Mesenchymal stem cell (in vitro differentiated cells and primary cell): ENCODE measurements at regions not wholly inside any gene's neighbourhood (a gene's known extent, or its start where the extent isn't known, plus 50 kb on each side); places are given as distances from the start of the nearest gene placed in this dataset.
A peak's percentile ranks its signal among the peaks of the same experiment; 100 is the strongest.

Experiments
- DNase-seq: peaks from one replicate; pipeline ENCODE4 v3.0.0-alpha.2; 2013
- H2AFZ ChIP-seq: one replicate; pipeline ENCODE4 v1.6.1; 2013; ENCODE audit warnings: low read depth, mild to moderate bottlenecking, control low read depth, inconsistent platforms, low read length, moderate library complexity
- H2AK5ac ChIP-seq: 2 replicates; pipeline ENCODE4 v1.6.1; 2013; ENCODE audit warnings: low read length, moderate library complexity, mild to moderate bottlenecking, inconsistent platforms; ENCODE audit not compliant: severe bottlenecking
- H2BK120ac ChIP-seq: one replicate; pipeline ENCODE4 v1.6.1; 2013; ENCODE audit warnings: low read depth, mild to moderate bottlenecking, inconsistent platforms, low read length, moderate library complexity
- H2BK12ac ChIP-seq, 2 experiments: one replicate each; pipeline ENCODE4 v1.6.1; 2013; ENCODE audit warnings: inconsistent platforms in 2 of 2, low read length in 2 of 2, mild to moderate bottlenecking in 2 of 2, moderate library complexity in 2 of 2, control low read depth in 1 of 2
- H2BK15ac ChIP-seq: one replicate; pipeline ENCODE4 v1.6.1; 2013; ENCODE audit warnings: mild to moderate bottlenecking, low read depth, inconsistent platforms; ENCODE audit not compliant: poor library complexity, severe bottlenecking
- H2BK5ac ChIP-seq: 2 replicates; pipeline ENCODE4 v1.6.1; 2013; ENCODE audit warnings: low read depth, mild to moderate bottlenecking, low read length, control low read depth, inconsistent platforms; ENCODE audit not compliant: poor library complexity, severe bottlenecking
- H3K14ac ChIP-seq, 2 experiments: one replicate each; pipeline ENCODE4 v1.6.1; 2013; ENCODE audit warnings: inconsistent platforms in 2 of 2, low read length in 2 of 2, control low read depth in 1 of 2, mild to moderate bottlenecking in 1 of 2, moderate library complexity in 1 of 2
- H3K18ac ChIP-seq, 2 experiments: one replicate each; pipeline ENCODE4 v1.6.1; 2013; ENCODE audit warnings: inconsistent platforms in 2 of 2, low read length in 2 of 2, control low read depth in 1 of 2, low read depth in 1 of 2, mild to moderate bottlenecking in 1 of 2
- H3K23ac ChIP-seq, 2 experiments: one replicate each; pipeline ENCODE4 v1.6.1; 2013; ENCODE audit warnings: inconsistent platforms in 2 of 2, low read length in 2 of 2, mild to moderate bottlenecking in 2 of 2, moderate library complexity in 2 of 2, control low read depth in 1 of 2
- H3K27ac ChIP-seq: 2 replicates; pipeline ENCODE4 v1.5.1; 2013; ENCODE audit warnings: mild to moderate bottlenecking, moderate library complexity, low read length, control low read depth, inconsistent platforms; ENCODE audit not compliant: poor library complexity, severe bottlenecking
- H3K27me3 ChIP-seq, 2 experiments: 2 replicates each; pipeline versions ENCODE4 v1.6.1 to v1.7.0; 2013; ENCODE audit warnings: low read length in 2 of 2, mild to moderate bottlenecking in 2 of 2, moderate library complexity in 2 of 2, control low read depth in 1 of 2, inconsistent platforms in 1 of 2; ENCODE audit not compliant: control insufficient read depth in 1 of 2, insufficient read depth in 1 of 2
- H3K36me3 ChIP-seq, 2 experiments: 2 replicates each; pipeline versions ENCODE4 v1.6.1 to v1.7.0; 2013; ENCODE audit warnings: low read length in 2 of 2, control low read depth in 1 of 2, inconsistent platforms in 1 of 2, low read depth in 1 of 2, mild to moderate bottlenecking in 1 of 2; ENCODE audit not compliant: insufficient read depth in 2 of 2, control insufficient read depth in 1 of 2
- H3K4ac ChIP-seq, 2 experiments: one replicate each; pipeline ENCODE4 v1.6.1; 2013; ENCODE audit warnings: inconsistent platforms in 2 of 2, low read length in 2 of 2, mild to moderate bottlenecking in 2 of 2, moderate library complexity in 2 of 2, control low read depth in 1 of 2, low read depth in 1 of 2
- H3K4me1 ChIP-seq: 2 replicates; pipeline ENCODE4 v1.6.1; 2013; ENCODE audit warnings: low read depth, low read length, control low read depth; ENCODE audit not compliant: control insufficient read depth, insufficient read depth
- H3K4me2 ChIP-seq: 2 replicates; pipeline ENCODE4 v1.6.1; 2013; ENCODE audit warnings: low read length, mild to moderate bottlenecking, inconsistent platforms; ENCODE audit not compliant: poor library complexity, severe bottlenecking
- H3K4me3 ChIP-seq, 2 experiments: 2 replicates each; pipeline versions ENCODE4 v1.5.1 to v1.7.0; 2013; ENCODE audit warnings: low read length in 2 of 2, mild to moderate bottlenecking in 2 of 2, control low read depth in 1 of 2, low read depth in 1 of 2; ENCODE audit not compliant: insufficient read depth in 1 of 2
- H3K79me1 ChIP-seq: replicated peaks from 2 replicates; pipeline ENCODE4 v1.6.1; 2013; ENCODE audit warnings: mild to moderate bottlenecking, control low read depth, low read length, inconsistent platforms; ENCODE audit not compliant: poor library complexity, severe bottlenecking
- H3K9ac ChIP-seq: 2 replicates; pipeline ENCODE4 v1.7.0; 2013; ENCODE audit warnings: mild to moderate bottlenecking, low read length, moderate library complexity
- H3K9me3 ChIP-seq: 2 replicates; pipeline ENCODE4 v1.7.0; 2013; ENCODE audit warnings: mild to moderate bottlenecking, low read length; ENCODE audit not compliant: control insufficient read depth
- H4K8ac ChIP-seq: one replicate; pipeline ENCODE4 v1.6.1; 2013; ENCODE audit warnings: inconsistent platforms, mild to moderate bottlenecking, low read length, moderate library complexity
- H4K91ac ChIP-seq: one replicate; pipeline ENCODE4 v1.6.1; 2013; ENCODE audit warnings: mild to moderate bottlenecking, low read length, inconsistent platforms
- WGBS: methylation state at CpG from one replicate; pipeline ENCODE4 v1.1.7; 2013; ENCODE audit warnings: mixed read lengths; 5-methylcytosine and 5-hydroxymethylcytosine counted together

DNA sequence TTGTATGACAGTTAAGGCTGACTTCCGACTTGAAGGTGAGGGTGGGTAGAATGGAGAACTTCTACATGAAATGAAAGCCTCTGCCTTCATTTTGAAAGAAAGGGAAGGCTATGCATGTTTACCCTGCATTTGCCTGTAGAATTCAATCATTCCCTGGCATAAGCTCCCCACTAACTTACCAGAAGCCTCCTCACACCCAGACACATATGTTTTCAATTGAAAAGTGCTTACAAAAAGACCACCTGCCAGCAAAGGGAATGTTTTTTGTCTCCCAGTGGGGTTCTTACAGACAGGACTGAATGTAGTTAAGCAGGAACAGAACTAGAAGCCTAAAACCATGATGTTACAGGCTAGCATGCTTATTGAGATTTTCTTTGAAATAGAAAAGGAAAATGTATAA lies 392.1 kb upstream of the HSF2 start:
- Histone ChIP-seq H3K79me1 (no peaks in the 10 kb centered on the region), H3K23ac (no peak overlapping the region), H3K4me1 (no peaks in the 10 kb centered on the region), H3K9ac (peak overlapping the region; percentile 15), H2BK12ac (no peak overlapping the region), H2AFZ (no peak overlapping the region), H2BK5ac (no peak overlapping the region), H3K27me3 (no peaks in the 10 kb centered on the region), H2BK15ac (no peak overlapping the region), H3K36me3 (no peaks in the 10 kb centered on the region), H2AK5ac (no peak overlapping the region), H3K14ac (no peak overlapping the region), H3K4ac (no peak overlapping the region), H3K27ac (no peak overlapping the region), H3K9me3 (no peaks in the 10 kb centered on the region), H3K4me3 (no peak overlapping the region), H3K18ac (no peak overlapping the region), H4K8ac (no peak overlapping the region), H2BK120ac (no peak overlapping the region), H4K91ac (no peak overlapping the region), H3K4me2 (no peak overlapping the region)
- DNase-seq: no peak
- 43% methylated on average over 1 of the region's 1 CpG for WGBS

DNA sequence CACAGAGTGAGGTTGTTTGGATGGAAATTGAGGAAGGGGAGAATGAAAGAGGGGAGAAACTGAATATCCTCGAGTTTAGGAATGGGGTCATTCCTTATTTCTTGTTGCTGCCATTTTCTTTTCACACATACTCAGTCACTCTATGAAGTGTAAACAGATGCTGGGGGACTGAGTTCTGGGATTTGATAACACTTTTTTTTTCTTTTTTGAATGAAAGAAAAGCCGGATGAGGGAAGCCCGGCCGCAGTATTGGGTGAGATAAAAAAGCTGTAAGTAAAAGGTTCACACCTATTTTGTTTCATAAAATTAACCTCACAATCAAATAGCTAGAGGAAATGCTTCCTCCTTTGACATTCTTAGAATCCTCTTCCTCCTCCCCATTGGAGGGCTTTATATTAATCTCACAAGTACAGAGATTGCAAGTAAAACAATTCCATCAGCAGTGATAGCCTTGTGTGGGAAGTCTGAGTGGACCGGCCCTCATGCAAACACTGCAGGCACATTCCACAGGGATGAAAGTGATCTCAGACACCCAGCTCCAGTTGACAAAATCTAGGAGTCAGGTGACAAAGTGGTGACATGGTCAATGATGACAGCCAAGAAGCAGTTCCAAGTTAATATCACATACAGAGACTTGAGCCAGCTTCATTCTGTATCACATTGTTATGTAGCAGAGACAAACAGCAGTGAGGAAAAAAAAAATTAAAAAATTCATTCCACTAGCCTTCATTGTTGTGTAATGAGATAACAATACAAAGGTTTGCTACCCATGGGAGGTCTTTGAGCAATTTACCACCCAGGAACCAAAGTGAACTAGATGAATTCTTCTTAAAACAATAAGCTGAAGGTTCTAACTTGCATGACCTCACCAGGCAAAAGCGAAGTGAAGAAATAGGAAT lies 391.1 kb upstream of the HSF2 start:
- Histone ChIP-seq H2AK5ac (no peak overlapping the region), H3K79me1 (no peaks in the 10 kb centered on the region), H3K9me3 (no peaks in the 10 kb centered on the region), H3K27ac (no peak overlapping the region), H3K36me3 (no peaks in the 10 kb centered on the region), H4K91ac (no peak overlapping the region), H3K4me2 (no peak overlapping the region), H3K4me1 (no peaks in the 10 kb centered on the region), H2BK120ac (no peak overlapping the region), H3K27me3 (no peaks in the 10 kb centered on the region), H2AFZ (no peak overlapping the region), H3K9ac (no peak overlapping the region), H3K23ac (no peak overlapping the region), H2BK12ac (peak overlapping the region in 1 of 2 experiments; percentile 54), H4K8ac (no peak overlapping the region), H3K14ac (no peak overlapping the region), H3K4me3 (no peak overlapping the region), H2BK15ac (no peak overlapping the region), H3K4ac (no peak overlapping the region), H3K18ac (no peak overlapping the region), H2BK5ac (no peak overlapping the region)
- no peak for DNase-seq
- WGBS: 50% methylated on average over 1 of the region's 6 CpGs

DNA sequence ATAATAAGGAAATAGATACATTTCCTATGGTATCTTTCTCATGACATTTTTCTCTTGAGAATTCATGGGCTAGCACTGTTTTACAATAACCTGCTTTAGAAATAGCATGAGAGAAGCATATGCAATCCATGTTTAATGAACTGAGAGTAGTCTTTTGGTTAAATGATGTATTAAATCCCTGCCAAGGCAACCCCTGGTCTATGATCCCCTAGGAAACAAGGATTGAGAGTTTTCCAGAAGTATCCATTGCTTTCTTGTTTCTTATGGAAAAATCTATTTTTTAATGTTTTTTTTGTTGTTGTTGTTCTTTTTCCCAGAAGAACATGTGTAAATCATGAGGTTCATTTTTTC lies 390.5 kb upstream of the HSF2 start:
- no peak overlapping the region for H3K27ac ChIP-seq
- no peaks in the 10 kb centered on the region for H3K4me1 ChIP-seq
- H3K4ac ChIP-seq: no peak overlapping the region
- no peak overlapping the region for H3K18ac ChIP-seq
- no peak overlapping the region for H2BK15ac ChIP-seq
- H2BK120ac ChIP-seq: no peak overlapping the region
- DNase-seq: no peak
- H3K9me3 ChIP-seq: no peaks in the 10 kb centered on the region
- H3K4me3 ChIP-seq: no peak overlapping the region
- H3K4me2 ChIP-seq: no peak overlapping the region
- H3K14ac ChIP-seq: no peak overlapping the region
- H2AK5ac ChIP-seq: no peak overlapping the region
- H2BK12ac ChIP-seq: no peak overlapping the region
- no peaks in the 10 kb centered on the region for H3K27me3 ChIP-seq
- no peaks in the 10 kb centered on the region for H3K36me3 ChIP-seq
- H3K79me1 ChIP-seq: no peaks in the 10 kb centered on the region
- no peak overlapping the region for H2BK5ac ChIP-seq
- H2AFZ ChIP-seq: no peak overlapping the region
- no peak overlapping the region for H3K23ac ChIP-seq
- no peak overlapping the region for H3K9ac ChIP-seq
- no peak overlapping the region for H4K91ac ChIP-seq
- H4K8ac ChIP-seq: no peak overlapping the region

DNA sequence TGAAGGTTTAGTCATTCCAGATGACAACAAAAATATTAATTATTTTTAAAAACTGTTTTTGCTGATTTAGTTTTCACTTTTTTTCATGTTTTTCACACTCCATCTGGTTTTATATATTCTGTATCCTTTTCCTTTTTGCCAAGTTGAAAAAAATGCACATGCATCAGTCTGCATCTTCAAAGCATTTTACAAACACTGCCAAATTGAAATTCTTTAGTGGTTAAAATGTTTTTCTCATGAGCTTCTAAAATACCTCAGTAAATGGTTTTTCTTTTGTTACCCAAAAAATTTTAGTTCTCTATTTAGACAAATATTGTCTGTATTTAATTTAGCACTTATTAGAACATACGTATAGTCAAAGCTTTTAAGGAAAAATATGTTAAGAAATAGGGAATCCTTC lies 386.9 kb upstream of the HSF2 start:
- H3K23ac ChIP-seq: no peak overlapping the region
- no peaks in the 10 kb centered on the region for H3K36me3 ChIP-seq
- no CpG with 5 or more reads among the region's 1 CpG for WGBS
- no peak overlapping the region for H3K27ac ChIP-seq
- H4K91ac ChIP-seq: no peak overlapping the region
- H3K14ac ChIP-seq: no peak overlapping the region
- no peak overlapping the region for H2BK15ac ChIP-seq
- H3K4ac ChIP-seq: no peak overlapping the region
- no peak overlapping the region for H2BK120ac ChIP-seq
- H4K8ac ChIP-seq: no peak overlapping the region
- H3K4me3 ChIP-seq: no peak overlapping the region
- H3K9ac ChIP-seq: no peak overlapping the region
- no peak overlapping the region for H2AFZ ChIP-seq
- H3K4me2 ChIP-seq: no peak overlapping the region
- no peaks in the 10 kb centered on the region for H3K9me3 ChIP-seq
- H3K18ac ChIP-seq: no peak overlapping the region
- no peaks in the 10 kb centered on the region for H3K4me1 ChIP-seq
- H2BK5ac ChIP-seq: no peak overlapping the region
- no peak for DNase-seq
- H2BK12ac ChIP-seq: no peak overlapping the region
- no peaks in the 10 kb centered on the region for H3K79me1 ChIP-seq
- H2AK5ac ChIP-seq: no peak overlapping the region
- H3K27me3 ChIP-seq: no peaks in the 10 kb centered on the region
